ENCODE measurements at regions not wholly inside any gene's neighbourhood (a gene's known extent, or its start where the extent isn't known, plus 50 kb on each side); places are given as distances from the start of the nearest gene placed in this dataset.

- H3K9me3 ChIP-seq (ENCODE audit: insufficient read depth in 2 of 2, low read depth in 1 of 2, low read length in 1 of 2) = no peaks in the 10 kb centered on the region
- H3K14ac ChIP-seq (ENCODE audit: insufficient read length) = no peak overlapping the region
- no peak overlapping the region for H3K4me2 ChIP-seq (ENCODE audit: insufficient read depth in 1 of 2, low read depth in 2 of 2, low read length in 2 of 2)
- H3K18ac ChIP-seq (ENCODE audit: extremely low read depth, low read length) = no peak overlapping the region
- 91% methylated on average over 8 of the region's 8 CpGs; no CpG with 5 or more reads in 1 of the 2 experiments for WGBS, 2 experiments (ENCODE audit: extremely low coverage in 1 of 2, insufficient coverage in 1 of 2, insufficient read length in 1 of 2, insufficient replicate concordance in 2 of 2, low coverage in 1 of 2, low lambda C conversion rate in 2 of 2, missing lambda C conversion rate in 1 of 2)
- H4K5ac ChIP-seq (ENCODE audit: insufficient read length, low read depth, low read length) = no peak overlapping the region
- H2BK20ac ChIP-seq (ENCODE audit: low read length) = no peak overlapping the region
- H4K20me1 ChIP-seq (replicated peaks in 1 of 2; ENCODE audit: control insufficient read depth in 1 of 2, insufficient read depth in 2 of 2, low read length in 2 of 2) = no peaks in the 10 kb centered on the region
- no peak overlapping the region for H3K4me3 ChIP-seq (ENCODE audit: extremely low read depth in 1 of 4, insufficient read depth in 2 of 4, low read depth in 3 of 4, low read length in 4 of 4)
- H2BK120ac ChIP-seq (replicated peaks; ENCODE audit: low read depth, low read length) = no peak overlapping the region
- no peak for TF ChIP-seq GTF2F1 (IDR thresholded peaks at IDR 0.05; ENCODE audit: borderline replicate concordance, low read depth, low read length)
- H4K8ac ChIP-seq (ENCODE audit: extremely low read depth, insufficient read depth, low read length) = no peak overlapping the region
- no peak overlapping the region for H2BK5ac ChIP-seq (ENCODE audit: low read depth, low read length)
- no peak overlapping the region for H2BK15ac ChIP-seq (ENCODE audit: low read length)
- no peak overlapping the region for H2BK12ac ChIP-seq (ENCODE audit: low read depth, low read length)
- no peak overlapping the region for H3K9ac ChIP-seq (replicated peaks in 1 of 4; ENCODE audit: extremely low read depth in 1 of 4, low read depth in 3 of 4, low read length in 3 of 4)
- no peak overlapping the region for H3K4ac ChIP-seq (replicated peaks; ENCODE audit: insufficient read length, low read depth, low read length)
- no peak overlapping the region for H4K91ac ChIP-seq (replicated peaks; ENCODE audit: insufficient read length, low read length)
- no peak overlapping the region for H3K27ac ChIP-seq (ENCODE audit: low read depth, low read length)
- H3K79me2 ChIP-seq (ENCODE audit: control insufficient read depth in 1 of 2, insufficient read depth in 2 of 2, low read length in 2 of 2) = no peaks in the 10 kb centered on the region
- POLR2A ChIA-PET (ENCODE audit: partially characterized antibody) = no interaction called here
- no peaks in the 10 kb centered on the region for H3K79me1 ChIP-seq (ENCODE audit: low read depth, low read length)
- no peaks in the 10 kb centered on the region for H3K36me3 ChIP-seq (ENCODE audit: control insufficient read depth in 2 of 4, insufficient read depth in 4 of 4, low read length in 3 of 4)
- CTCF ChIA-PET (ENCODE audit: partially characterized antibody) = no interaction called here
- no peak overlapping the region for H2AFZ ChIP-seq (ENCODE audit: low read length)
- H3K27me3 ChIP-seq (replicated peaks in 1 of 4; ENCODE audit: control insufficient read depth in 3 of 4, extremely low read depth in 1 of 4, insufficient read depth in 3 of 4, low read length in 3 of 4) = no peaks in the 10 kb centered on the region; a peak in 1 of 7 replicates
- H2AK5ac ChIP-seq (ENCODE audit: low read depth, low read length) = no peak overlapping the region
- FAIRE-seq (no peak), DNase-seq (ENCODE audit: low read depth in 1 of 2, low spot score in 2 of 2) (no peak)
- no peaks in the 10 kb centered on the region for H3K23me2 ChIP-seq (ENCODE audit: low read depth, low read length)
- H3K23ac ChIP-seq (ENCODE audit: insufficient read length) = no peak overlapping the region
- no peak overlapping the region for H3K56ac ChIP-seq (replicated peaks; ENCODE audit: insufficient read length, low read depth, low read length)
- H3K4me1 ChIP-seq (replicated peaks in 1 of 4; ENCODE audit: control insufficient read depth in 3 of 4, insufficient read depth in 4 of 4, low read length in 3 of 4) = no peaks in the 10 kb centered on the region
These were observed 118.5 kb upstream of the PHACTR3 start for GRCh38 chr20:59485576-59486454.
